ENCODE measurements at regions not wholly inside any gene's neighbourhood (a gene's known extent, or its start where the extent isn't known, plus 50 kb on each side); places are given as distances from the start of the nearest gene placed in this dataset.
"Not testable (repeated sequence)": the region's sequence is repeated elsewhere in the genome, so short reads cannot be mapped to it uniquely, and the experiment has no call there.

GRCh38 chr1:22336696-22337545 lies 114.7 kb upstream of the ZBTB40 start:
- DNase-seq = not testable (repeated sequence)

DNA sequence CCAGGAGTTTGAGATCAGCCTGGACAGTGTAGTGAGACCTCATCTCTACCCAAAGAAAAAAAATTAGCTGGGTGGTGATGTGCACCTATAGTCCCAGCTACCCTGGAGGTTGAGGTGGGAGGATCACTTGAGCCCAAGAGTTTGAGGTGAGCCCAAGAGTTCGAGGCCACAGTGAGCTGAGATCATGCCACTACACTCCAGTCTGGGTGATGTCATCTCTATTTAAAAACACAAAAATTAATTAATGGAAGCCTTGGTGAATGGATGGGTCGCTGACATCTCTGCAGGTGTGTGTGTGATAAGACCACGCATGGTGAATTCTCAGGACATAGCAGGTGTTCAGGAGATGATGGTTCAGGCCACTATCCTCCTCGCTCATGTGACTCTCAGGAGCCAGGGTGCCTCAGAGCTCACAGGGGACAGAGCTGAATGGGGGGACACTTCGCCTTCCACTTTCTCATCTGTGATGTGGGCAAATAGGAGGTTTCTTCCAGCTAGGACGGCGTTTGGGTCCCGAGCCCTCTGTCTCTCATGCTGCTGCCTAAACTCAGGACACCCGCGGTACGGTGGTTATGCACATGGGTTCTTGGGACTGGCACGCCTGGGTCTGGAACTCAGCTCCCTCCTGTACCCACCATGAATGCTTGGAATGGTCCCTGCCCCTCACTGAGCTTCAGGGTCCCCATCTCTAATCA lies 113.4 kb upstream of the ZBTB40 start:
- DNase-seq = no peak

DNA sequence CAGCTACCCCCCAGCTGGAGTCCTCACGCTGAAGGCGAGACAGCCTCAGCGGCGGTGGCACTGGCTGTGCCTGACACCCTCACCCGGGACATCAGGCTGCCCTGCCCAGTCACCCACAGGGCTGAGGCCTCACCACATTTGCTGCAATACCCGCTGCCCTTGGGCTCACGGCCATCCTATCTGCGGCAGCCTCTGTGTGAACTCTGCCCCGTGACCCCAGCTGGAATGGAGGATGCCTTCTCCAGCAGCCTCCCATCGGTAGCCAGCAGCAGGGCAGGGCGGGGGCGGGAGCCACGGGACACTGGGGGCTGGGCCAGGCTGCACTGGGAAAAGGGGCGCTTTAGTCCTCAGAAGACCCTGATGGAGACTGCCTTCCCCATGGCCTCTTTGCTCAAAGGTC lies 112.4 kb upstream of the ZBTB40 start:
- no peak for DNase-seq

GRCh38 chr1:22340066-22340465 lies 111.6 kb upstream of the ZBTB40 start:
- DNase-seq = no peak

DNA sequence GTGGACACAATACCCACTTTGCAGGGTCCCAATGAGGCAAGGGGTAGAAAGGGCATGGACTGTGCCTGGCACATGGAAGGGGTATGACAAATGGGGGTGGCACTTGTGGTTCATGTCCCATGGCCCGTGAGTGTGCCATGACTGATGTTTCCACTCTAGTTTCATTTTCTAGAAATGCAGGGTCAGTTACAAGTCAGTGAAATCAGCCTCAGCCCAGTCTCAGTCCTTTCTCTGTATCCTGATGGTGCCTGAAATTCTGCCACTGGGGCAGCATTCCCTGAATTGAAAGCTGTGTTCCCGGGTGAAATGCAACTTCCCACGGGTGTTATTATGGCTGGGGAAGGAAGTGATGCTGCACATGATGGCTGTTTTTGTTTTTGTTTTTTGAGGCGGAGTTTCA lies 110.8 kb upstream of the ZBTB40 start:
- DNase-seq = no peak

DNA sequence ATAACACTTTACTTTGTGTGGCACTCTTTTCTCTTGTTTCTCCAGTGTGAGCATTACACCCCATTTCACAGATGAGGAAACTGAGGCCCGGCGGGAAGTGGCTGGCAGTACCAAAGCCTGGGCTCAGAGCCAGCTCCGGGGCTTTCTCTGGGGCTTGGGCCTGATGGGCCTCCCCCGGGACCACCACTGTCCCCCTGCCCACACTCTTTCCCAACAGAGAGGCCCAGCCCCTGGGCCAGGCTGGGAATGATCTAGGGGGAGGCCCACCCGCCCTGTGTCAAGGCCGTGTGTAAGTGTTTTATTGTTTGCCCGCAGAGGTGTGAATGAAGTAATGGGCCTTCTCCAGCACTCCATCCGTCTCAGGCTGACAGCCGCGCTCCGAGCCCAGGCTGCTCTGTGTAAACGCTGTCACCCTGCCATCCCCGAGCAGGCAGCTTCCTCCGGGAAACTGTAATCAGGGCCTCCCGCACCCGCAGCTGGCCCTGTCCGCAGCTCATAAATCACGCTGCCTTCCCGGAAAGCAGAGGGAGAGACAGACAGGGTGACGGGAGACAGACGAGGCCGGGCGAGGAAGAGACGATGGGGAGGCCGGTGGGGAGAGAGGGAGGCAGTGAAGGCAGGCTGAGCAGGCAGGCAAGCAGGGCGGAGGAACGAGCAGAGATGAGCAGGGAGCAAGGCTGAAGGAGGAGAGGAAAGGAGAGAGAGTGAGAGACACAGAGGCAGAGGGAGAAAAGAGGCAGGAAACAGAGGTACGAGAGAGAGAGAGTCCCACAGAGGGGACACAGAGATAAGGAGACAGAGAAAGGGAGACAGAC lies 109.7 kb upstream of the ZBTB40 start:
- no peak for DNase-seq

- DNase-seq = no peak
These were observed 108.9 kb upstream of the ZBTB40 start for GRCh38 chr1:22342734-22343191.

- DNase-seq = no peak
These were observed 108.0 kb upstream of the ZBTB40 start for GRCh38 chr1:22343456-22344328.

DNA sequence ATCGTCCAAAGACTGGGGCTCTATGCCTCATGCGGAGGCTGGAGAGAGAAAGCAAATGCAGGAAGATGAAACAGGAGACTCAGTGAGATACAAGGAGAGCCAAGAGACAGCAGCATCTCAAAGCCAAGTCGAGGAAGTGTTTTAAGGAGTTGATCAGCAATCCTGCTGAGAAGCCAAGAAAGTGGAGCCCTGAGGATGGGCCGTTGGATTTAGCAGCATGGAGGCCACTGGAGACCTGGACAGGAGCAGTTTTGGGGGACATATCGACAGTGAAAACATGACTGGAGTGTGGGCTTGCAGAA lies 107.4 kb upstream of the ZBTB40 start:
- DNase-seq = no peak

- DNase-seq = no peak
These were observed 106.6 kb upstream of the ZBTB40 start for GRCh38 chr1:22344851-22345560.

- no peak for DNase-seq
These were observed 103.5 kb upstream of the ZBTB40 start for GRCh38 chr1:22347854-22348760.

DNA sequence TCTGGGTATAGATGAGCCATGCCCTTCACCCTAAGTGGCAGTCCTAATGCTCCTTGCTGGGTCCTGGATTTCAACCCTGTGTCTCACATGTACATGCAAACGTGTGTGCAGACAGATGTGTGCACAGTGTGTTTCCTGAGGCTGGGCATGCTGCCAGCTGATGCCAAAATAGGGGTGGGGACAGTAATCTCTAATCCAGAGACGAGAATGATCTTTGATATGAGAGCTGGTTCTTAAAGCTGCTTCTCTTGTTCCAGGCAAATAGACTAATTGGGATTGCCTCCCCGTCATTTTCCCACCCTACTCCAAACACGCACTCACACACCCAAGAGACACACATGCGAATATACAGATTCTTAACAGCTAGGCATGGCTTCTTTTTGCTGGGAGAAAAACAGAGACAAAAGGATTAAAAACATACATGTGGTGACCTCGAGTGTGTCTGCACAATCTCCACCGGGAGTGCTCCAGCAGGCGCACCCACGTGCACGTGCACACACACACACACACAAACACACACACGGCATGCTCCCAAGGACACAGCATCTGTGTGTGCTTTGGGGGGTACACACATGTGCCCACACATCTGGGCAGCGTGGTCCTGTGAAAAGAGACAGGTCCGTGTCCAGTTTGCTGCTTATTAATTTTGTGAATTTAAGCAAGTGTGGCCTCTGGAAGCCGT lies 102.1 kb upstream of the ZBTB40 start:
- no peak for DNase-seq

- no peak for DNase-seq
These were observed 101.3 kb upstream of the ZBTB40 start for GRCh38 chr1:22350171-22350923.

DNA sequence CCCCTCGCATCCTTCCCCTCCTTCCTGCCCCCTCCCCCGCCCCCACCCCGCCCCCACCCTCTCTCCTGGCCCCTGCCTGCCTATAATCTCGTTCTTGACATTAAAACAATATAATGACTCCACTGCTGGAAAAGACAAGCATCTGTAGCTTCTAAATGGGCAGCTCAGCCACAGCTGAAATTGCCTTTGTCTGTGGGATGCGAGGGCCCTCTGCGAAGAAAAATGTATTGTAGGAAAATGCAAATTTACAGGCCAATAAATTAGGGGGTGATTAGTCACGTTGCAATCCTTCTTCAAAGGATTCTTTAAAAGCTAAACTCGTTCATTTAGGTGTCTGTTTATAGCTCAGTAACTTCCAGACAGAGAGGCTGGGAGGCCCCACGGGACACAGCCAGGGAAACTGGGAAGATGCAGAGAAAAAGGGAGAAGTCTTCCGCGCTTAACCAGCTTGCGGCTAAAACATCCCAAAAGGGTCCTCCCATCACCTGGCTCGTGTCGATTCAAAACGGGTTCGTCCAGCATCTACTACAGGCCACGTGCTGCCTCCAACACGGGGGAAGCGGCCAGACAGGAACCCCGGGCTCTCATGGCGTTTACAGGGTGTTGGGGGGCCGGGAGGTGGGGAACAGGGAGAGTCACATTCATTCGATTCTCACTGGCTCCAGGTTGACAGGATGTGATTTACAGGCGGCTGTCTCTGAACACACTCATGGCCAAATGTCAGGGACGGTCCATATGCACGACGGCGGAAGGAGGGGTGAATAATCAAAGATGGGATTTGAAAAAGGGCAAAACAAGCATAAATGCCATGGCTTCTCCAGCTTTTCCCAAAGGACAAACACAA lies 100.5 kb upstream of the ZBTB40 start:
- no peak for DNase-seq

GRCh38 chr1:22351768-22352080 lies 99.9 kb upstream of the ZBTB40 start:
- no peak for DNase-seq

- no peak for DNase-seq
These were observed 99.3 kb upstream of the ZBTB40 start for GRCh38 chr1:22352355-22352754.

GRCh38 chr1:22352896-22353295 lies 98.8 kb upstream of the ZBTB40 start:
- no peak for DNase-seq

GRCh38 chr1:22359427-22359826 lies 92.2 kb upstream of the ZBTB40 start:
- DNase-seq = no peak
